ENCODE measurements at regions not wholly inside any gene's neighbourhood (a gene's known extent, or its start where the extent isn't known, plus 50 kb on each side); places are given as distances from the start of the nearest gene placed in this dataset.

DNA sequence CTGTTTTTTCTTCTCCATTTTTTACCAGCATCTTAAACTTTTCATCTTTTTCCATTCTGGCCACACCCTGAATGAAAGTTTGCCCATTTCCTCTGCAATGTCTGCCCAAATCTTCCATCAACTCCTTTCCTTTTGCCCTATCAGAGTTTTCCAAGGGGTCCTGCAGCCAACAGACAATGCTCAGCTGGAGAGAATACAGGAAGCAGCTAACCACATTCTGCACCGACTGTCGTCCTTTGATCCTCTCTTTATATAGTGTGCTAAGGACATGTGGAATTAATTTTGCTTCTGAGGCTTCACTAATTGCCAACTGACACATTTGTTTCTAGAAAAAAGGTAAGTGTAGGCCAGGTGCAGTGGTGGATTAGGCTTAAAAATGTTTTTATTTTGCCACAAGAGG, 50.5 kb upstream of the DLX2 start:
- no peak for ATAC-seq

DNA sequence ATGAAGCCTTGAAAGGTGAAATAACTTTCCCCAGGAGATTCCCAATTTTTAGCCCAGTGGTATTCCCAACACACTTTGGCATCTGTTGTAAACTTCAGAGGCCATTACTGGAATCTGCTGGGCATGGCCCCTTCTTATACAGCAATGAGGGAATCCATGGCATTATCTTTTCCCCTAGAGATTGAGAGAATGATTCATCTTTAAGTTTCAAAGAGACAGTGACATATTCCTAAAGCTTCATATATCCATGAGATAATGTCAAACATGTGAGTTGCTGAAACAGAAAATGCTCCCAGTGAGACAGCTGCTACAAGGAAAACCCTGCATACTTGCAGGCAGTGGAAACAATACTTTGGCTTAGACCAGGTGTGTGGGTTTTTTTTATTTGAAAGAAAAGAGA, 51.1 kb upstream of the DLX2 start:
- no peak for ATAC-seq

More for the DNA sequence above, 50.5 kb upstream of the DLX2 start:
- DNase-seq (ENCODE audit: low spot score): no peak

DNA sequence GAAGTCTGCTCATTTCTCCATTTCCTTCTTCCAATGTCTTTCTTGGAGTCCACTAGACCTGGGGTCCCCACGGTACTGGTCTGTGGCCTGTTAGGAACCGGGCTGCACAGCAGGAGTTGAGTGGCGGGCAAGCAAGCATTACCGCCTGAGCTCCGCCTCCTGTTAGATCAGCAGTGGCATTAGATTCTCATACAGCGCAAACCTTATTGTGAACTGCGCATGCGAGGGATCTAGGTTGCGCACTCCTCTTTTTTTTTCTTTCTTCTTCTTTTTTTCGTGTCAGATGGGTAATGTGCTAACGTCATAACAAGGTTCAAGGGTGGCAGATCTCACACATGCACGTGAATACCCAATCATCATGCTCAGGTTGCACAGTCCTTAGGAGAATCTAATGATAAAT, 53.1 kb upstream of the DLX2 start:
- DNase-seq (ENCODE audit: low spot score): no peak
- ATAC-seq: no peak

More for the DNA sequence above, 51.1 kb upstream of the DLX2 start:
- DNase-seq (ENCODE audit: low spot score): no peak

DNA sequence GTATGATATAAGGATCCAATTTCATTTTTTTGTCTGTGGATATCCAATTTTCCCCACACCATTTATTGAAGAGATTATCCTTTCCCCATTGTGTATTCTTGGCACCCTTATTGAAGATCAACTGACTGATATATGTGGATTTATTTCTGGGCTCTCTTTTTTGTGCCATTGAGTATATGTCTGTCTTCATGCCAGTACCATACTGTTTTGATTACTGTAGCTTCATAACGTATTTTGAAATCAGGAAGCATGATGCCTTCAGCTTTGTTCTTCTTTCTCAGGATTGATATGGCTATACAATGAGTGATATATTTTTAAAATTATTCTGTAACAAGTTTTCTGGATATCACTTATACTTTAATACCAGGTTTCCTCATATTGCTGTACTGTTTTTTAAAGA, 58.1 kb upstream of the DLX2 start:
- ATAC-seq: no peak
- DNase-seq (ENCODE audit: low spot score): no peak

DNA sequence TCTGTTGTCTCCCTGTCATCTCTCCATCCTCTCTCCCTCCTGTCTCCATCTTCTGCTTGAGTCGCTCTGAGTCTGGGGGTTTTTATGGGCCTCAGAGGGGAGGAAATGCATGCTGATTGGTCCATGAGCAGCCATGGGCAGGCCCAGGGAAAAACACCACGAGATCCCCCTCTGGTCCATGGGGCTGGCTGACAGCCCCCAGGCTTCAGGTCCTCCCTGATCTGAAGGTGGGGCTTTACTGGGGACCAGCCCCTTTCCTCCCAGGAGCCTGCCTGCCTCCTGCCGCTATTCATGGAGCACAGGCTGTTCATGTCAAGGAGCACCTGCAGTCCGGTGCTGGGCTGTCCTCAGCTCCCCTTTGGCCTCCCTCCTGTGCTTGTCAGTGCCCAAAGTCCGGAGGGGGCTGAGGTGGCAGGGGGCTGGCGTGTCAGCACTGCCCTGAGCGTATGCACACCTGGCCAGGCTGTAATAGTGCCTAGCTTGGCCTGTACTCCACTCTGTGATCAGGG, 59.6 kb upstream of the DLX2 start:
- ATAC-seq: no peak
- DNase-seq (ENCODE audit: low spot score): no peak

DNA sequence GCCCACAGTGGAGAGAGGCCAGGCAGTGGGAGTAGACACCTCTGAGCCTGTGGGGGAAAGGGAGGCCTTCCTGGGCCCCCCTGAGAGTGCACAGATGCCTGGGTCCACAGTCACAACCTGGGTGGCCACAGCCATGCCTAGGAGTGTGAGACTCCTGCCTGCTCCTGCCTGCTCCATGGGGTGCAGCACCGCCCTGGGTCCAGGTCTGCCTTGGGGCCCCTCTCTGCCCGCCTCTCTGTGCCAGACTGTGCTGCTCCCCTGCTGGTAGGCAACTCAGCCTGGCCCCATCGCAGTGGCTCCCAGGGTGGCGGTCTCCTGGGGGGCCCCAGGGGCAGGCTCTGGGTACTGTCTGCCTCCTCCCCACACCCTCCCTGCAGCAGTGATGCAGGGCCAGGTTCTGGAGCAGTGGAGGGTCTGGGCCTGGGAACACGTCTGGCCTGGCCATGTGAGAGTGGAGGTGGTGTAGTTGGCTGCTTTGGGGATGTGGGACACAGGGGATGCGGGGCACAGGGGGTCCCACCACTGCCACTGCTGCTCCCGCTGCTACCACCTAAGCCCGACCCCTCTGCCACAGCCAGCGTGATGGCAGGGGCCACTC, 60.1 kb upstream of the DLX2 start:
- ATAC-seq (no peak), DNase-seq (ENCODE audit: low spot score) (no peak)

DNA sequence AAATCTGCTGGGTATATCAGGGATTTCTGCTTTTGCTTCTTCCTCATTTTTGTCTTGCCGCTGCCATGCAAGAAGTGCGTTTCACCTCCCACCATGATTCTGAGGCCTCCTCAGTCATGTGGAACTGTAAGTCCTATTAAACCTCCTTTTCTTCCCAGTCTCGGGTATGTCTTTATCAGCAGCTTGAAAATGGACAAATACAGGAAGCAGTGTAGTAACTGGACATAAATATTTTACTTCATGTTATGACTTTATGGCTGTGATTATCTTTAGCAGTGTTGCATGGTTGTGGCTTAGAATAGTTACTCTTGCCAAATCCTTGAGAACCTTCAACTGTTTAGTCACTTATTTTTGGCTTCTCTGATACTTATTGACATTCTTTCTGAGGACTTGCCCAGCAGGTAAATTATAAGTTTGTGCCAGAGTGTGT, 66.2 kb upstream of the DLX2 start:
- DNase-seq (ENCODE audit: low spot score) (no peak), ATAC-seq (no peak)

DNA sequence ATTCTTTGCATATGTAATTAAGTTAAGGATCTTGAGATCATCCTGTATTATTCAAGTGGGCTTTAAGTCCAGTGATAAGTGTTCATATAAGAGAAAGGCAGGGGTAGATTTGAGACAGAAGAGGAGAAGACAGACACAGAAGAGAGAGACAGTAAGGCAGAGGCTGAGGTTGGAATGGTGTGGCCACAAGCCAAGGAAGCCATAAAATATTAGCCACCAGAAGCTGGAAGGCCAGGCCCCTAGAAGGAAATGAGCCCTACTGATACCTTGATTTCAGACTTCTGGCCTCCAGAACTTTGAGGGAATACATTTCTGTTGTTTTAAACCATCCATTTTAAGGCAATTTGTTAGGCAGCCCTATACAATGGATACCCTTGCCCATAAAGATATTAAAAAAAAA, 66.9 kb upstream of the DLX2 start:
- ATAC-seq (no peak), DNase-seq (ENCODE audit: low spot score) (no peak)

DNA sequence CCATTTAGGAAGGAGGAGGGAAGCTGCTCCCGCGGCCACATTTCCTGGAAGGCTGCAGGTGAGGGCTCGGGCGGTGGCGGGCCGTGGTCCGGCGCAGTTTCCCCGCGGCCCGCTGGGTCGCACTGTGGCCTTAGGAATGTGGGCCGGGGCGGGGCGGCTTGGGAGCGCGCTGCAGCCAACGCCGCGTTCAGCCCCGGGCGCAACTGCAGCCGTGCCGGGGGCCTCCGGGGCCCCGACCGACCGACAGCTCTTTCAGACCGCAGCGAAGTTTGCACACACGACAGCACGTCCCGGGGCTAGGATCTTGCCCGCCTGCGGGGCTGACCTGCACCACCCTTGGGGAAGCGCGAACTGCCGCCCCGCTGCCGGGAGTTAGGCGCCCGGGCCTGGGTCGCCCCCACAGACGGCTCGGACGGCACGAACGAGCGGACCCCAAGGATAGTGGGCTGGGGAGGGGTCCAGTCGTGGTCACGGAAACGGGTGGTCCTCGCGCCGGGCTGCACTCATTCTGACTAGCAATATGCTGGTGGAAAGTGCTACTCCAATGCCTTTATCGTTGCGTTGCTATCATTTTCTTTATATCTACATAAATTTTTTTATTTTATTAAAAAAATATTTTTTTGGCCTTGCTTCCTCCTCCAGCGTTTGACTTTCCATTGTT, 69.9 kb upstream of the DLX2 start:
- peak; percentile 74 for DNase-seq (ENCODE audit: low spot score)
- peak; percentile 100 for ATAC-seq

DNA sequence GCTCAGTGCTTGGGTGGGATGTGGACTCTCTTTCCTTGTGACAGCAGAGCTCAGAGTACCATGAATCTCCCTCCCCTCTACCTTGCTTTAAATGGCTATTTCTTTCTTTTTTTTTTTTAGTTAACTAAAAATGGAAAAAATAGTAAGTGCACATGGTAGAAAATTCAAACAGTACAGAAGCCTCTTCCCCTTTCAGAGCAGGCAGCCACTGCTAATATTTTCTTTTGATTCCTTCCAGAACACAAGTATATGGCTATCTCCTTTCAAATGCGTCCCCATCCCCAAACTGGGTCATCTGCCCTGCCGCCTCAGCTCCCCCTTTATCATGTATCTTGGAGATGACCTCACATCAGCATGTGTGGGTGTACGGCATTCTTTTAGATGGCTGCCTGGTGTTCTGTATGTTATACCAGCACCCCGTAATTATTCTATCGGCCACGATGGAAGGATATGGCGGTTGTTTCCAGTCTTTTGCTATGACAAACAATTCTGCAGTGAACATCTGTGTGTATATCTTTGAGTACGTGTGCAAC, 70.5 kb upstream of the DLX2 start:
- DNase-seq (ENCODE audit: low spot score) (no peak), ATAC-seq (no peak)

DNA sequence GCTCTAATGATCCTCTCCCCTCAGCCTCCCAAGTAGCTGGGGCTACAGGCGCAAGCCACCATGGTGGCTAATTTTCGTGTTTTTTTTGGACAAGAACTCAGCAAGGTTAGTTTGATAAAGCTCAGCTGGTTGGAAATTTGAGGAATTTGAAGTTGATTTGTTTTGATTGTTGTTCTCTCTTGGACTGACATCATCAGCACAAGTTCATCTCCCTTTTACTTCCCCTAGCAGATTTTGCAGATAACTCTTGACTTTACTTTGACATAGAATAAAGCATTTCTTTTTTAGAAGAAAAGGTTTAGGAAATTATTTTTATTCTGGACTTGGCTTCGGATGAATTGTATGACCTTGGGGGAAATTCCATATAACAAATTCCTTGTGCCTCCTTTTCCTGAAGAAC, 74.9 kb upstream of the DLX2 start:
- ATAC-seq: no peak

DNA sequence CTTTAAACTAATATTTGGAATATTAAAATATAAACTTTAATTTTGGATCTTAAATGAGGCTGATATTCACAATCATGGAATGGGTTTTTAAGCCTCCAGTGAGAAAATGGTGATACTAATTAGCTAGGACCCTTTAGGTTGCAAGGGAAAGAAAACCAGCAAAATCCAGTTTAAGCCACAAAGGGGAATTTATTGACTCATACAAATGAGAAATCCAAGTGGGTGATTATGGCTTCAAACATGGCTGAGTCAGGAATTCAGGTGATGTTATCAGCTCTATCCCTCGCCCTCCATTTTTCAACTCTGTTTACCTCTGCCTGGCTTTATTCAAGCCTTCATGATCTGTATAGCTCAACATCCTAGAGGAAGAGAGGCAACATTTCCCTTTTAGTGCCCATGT, 75.3 kb upstream of the DLX2 start:
- no peak for ATAC-seq
- DNase-seq (ENCODE audit: low spot score): no peak

More for the DNA sequence above, 74.9 kb upstream of the DLX2 start:
- no peak for DNase-seq (ENCODE audit: low spot score)

DNA sequence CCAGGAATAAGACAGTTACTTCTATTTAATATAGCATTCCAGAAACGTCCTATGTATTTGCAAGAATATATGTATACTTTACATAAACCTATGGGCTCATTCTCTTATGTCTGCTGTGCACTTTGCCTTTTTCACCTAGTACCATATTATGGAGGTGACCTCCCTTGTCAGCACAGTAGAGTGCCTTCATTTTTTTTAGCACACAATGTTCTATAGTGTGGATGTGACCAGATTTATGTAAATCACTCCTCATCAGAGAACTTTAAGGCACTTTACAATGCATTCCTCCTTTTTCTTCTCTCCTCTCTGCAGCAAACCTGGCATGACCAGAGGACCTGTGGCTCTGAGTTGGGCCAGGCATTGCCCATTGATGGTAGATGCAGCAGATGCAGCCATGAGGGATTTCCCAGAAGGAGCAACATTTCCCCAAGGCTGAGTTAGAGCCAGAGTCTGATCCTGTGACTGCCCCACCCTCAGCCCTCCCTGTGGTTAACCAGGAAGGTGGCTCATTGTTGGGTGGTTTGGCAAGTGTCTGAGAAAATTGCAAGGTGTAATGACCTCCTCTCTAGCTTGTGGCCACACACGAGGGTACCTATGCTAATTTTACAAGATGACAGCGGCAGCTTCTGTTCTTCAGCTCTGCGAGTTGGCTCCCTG, 76.5 kb upstream of the DLX2 start:
- ATAC-seq (no peak), DNase-seq (ENCODE audit: low spot score) (no peak)

DNA sequence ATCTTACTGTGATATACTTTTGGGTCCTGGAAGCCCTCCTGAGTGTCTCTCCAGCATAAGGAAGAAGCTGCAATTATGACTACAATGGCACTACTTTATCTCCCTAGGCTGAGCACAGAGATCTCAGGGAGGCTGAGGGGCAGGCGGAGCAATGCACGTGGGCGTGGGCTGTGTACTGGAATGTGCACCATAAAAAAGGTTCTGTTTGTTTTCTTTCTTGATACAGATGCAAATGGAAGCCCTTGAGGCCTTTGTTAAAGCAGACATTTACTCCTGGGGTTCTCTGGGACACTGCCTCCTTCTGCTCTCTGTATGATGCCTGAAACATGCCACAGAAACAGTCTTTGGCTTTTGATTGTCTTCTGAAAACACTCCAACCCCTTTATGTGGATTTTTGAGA, 79.1 kb upstream of the DLX2 start:
- DNase-seq (ENCODE audit: low spot score) (no peak), ATAC-seq (no peak)

DNA sequence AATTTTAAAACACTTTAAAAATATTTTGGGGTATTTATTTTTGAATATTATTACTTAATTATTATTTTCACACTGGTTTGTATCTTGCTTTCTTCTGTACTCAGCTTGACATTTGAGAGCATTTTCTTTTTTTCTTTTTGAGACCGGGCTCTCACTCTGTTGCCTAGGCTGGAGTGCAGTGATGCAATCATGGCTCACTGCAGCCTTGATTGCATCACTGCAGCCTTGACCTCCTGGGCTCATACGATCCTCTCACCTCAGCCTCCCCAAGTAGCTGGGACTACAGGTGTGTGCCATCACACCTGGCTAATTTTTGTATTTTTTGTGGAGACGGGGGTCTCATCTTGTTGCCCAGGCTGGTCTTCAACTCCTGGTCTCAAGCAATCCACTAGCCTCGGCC, 79.9 kb upstream of the DLX2 start:
- ATAC-seq (no peak), DNase-seq (ENCODE audit: low spot score) (no peak)

DNA sequence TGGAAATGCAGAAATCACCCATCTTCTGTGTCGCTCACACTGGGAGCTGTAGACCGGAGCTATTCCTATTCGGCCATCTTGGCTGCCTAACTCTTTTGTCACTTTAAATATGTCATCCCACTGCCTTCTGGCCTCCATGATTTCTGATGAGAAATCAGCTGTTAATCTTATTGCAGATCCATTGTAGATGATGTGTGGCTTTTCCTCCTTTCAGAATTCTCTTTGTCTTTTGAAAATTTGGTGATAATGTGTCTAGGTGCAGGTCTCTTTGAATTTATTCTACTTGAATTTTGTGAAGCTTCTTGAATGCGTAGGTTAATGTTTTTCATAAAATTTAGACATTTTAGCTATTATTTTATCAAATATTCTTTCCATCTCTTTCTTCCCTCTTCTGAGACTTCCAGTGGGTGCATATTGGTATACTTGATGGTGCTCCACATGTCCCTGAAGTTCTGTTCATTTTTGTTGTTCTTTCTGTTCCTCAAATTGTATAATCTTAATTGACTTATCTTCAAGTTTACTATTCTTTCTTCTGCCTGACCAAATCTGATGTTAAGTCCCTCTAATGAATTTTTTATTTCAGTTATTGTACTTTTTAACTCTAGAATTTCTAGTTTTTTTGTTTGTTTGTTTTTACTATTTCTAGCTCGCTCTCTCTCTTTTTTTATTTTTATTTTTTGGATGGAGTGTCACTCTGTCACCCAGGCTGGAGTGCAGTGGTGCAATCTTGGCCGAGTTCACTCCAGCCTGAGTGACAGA, 90.8 kb upstream of the DLX2 start:
- DNase-seq (ENCODE audit: low spot score) (no peak), ATAC-seq (no peak)

DNA sequence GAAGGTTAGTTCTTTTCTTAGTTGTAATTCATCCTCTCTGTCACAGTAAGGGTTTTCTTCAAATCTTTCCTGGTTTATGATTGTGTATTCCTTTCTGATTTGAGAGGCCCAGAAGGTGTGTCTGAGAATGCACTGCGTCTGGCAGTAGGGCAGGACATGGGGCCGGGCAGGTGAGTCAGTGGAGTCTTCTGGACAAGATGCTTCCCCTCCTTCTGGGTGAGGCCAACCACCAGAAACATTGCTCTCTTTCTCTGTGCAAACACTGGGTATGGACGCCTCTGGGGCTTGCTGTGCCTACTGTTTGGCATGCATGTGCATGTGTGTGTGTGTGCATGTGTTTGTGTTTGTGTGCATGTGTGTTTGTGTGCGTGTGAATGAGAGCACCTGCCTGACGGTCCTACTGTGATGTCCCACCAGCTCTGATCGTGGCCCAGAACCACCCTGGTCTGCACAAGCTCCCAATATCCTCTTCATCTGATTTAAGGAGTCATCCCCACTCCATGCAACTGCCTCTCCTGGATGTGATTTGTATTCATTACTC, 93.2 kb upstream of the DLX2 start:
- DNase-seq (ENCODE audit: low spot score) (no peak), ATAC-seq (no peak)

DNA sequence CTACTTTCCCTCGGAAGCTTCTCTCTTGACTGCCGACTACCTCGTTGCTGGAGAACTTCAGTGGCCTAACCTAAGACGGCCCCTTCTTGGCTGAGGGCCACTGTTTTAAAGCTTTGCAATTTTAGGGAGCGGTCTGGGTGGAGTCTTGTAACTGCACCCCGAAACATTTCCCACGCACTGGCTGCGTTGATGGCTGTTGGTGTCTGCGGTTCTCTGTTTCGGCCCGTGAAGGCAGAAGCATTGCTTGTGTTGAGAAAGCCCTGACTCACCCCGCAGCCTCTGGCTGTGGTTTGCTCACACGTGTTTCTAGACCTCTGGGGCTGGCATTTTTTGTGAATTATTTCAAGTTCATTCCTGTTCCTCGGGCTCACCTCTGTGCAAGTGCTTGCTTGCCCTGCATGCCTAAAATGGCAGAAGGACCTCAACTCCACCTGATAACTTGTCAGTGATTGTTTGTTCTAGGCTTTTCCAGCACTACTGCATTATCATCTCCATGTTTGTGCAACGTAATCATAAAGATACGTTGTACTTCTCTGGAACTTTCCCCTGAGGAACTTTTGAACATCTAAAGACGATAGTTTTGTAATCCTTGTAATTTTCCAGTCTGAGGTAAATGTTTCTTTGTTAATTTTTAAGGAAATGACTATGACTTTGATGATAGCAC, 94.2 kb upstream of the DLX2 start:
- ATAC-seq (no peak), DNase-seq (ENCODE audit: low spot score) (no peak)

DNA sequence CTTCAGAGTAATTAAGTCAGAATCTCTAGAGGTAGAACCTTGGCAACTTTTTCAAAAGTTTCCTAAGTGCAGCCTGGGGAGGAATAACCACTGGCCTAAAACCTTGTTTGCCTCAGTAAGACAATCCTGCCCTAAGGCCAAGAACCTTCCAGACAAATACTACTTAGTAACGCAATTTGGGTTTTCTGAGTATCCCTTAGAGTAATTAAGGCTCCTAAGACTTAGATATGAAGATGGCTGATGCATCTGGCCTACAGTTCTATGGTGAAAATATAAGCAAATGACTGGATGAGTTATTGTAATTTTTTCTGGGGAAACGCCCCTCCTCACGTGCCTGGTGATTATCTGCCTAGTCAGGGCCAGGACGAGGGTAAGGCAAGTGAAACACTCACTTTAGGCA, 95.7 kb upstream of the DLX2 start:
- no peak for DNase-seq (ENCODE audit: low spot score)
- ATAC-seq: no peak

DNA sequence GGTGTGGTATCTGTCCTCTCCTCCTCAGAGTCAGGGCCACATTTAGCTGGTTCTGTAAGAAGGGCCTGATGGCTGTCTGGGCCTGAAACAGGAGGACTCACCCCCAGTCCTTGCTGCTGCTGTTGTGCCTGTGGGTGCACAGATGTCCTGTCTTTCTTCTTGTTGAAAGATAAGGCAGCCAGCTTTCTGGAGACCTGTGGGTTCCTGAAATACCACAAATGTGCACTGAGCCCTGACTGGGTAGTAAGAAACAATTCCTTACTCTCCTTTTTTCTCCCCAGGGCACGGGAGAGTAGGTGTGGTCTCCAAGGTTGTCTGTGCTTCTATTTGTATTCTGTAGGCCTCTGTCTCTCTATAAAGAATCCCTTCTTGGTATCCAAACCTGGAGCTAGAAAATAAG, 96.2 kb upstream of the DLX2 start:
- DNase-seq (ENCODE audit: low spot score): no peak
- no peak for ATAC-seq

Data from left lobe of liver (tissue), 2 donors.